CD4-positive, alpha-beta T cell (primary cell): ENCODE measurements at regions not wholly inside any gene's neighbourhood (a gene's known extent, or its start where the extent isn't known, plus 50 kb on each side); places are given as distances from the start of the nearest gene placed in this dataset.

Source experiments
- ATAC-seq: fragments of 200-7000 bp; cut with Tn5 transposase; one replicate; pipeline ENCODE4 v1.10.0; 2022; ENCODE audit warnings: mild to moderate bottlenecking; ENCODE audit not compliant: poor library complexity
- CTCF ChIA-PET: fragments of 350-600 bp; sonication (Branson Sonifier 250); formaldehyde crosslinking; loops from one replicate; lab custom pipeline; 2021; ENCODE audit warnings: antibody characterized with exemption, inconsistent platforms; lab: Charles Lee
- POLR2A ChIA-PET: fragments of 350-600 bp; sonication (Branson Sonifier 250); formaldehyde crosslinking; loops from one replicate; lab custom pipeline; 2021; ENCODE audit warnings: antibody characterized with exemption, inconsistent platforms; lab: Charles Lee
- DNase-seq, 14 experiments: peaks; one replicate each; pipeline ENCODE4 v3.0.0-alpha.2; 2013 to 2020; ENCODE audit warnings: mixed read lengths in 2 of 14
- H3K27ac ChIP-seq, 2 donors: one replicate each; pipeline versions ENCODE4 v1.5.1 to v1.7.0; 2013; ENCODE audit warnings: low read length in 2 of 2, low read depth in 1 of 2, mild to moderate bottlenecking in 1 of 2
- H3K27me3 ChIP-seq, 2 experiments: 1 replicate in 1 of 2; 2 replicates in 1 of 2; pipeline versions ENCODE4 v1.6.1 to v1.7.0; 2013; ENCODE audit warnings: low read length in 2 of 2, control low read depth in 1 of 2, mild to moderate bottlenecking in 1 of 2, moderate library complexity in 1 of 2; ENCODE audit not compliant: insufficient read depth in 2 of 2, control insufficient read depth in 1 of 2
- H3K36me3 ChIP-seq: one replicate; pipeline ENCODE4 v1.6.1; 2013; ENCODE audit warnings: low read length, control low read depth; ENCODE audit not compliant: insufficient read depth
- H3K4me1 ChIP-seq: one replicate; pipeline ENCODE4 v1.6.1; 2013; ENCODE audit warnings: low read length, control low read depth; ENCODE audit not compliant: insufficient read depth
- H3K4me3 ChIP-seq: one replicate; pipeline ENCODE4 v1.5.1; 2013; ENCODE audit warnings: mild to moderate bottlenecking, low read length, moderate library complexity
- H3K9me3 ChIP-seq, 2 experiments: 1 replicate in 1 of 2; 2 replicates in 1 of 2; pipeline versions ENCODE4 v1.6.1 to v1.7.0; 2013; ENCODE audit warnings: low read length in 2 of 2, mild to moderate bottlenecking in 2 of 2, control low read depth in 1 of 2, moderate library complexity in 1 of 2; ENCODE audit not compliant: control insufficient read depth in 1 of 2, insufficient read depth in 1 of 2
- H3K27ac Mint-ChIP-seq: one replicate; pipeline ENCODE4 v1.8.0; 2020; ENCODE audit warnings: mixed read lengths
- H3K27me3 Mint-ChIP-seq: one replicate; pipeline ENCODE4 v1.8.0; 2021; ENCODE audit warnings: mixed read lengths
- H3K36me3 Mint-ChIP-seq: one replicate; pipeline ENCODE4 v1.8.0; 2021; ENCODE audit warnings: low read depth, mixed read lengths
- H3K4me1 Mint-ChIP-seq: one replicate; pipeline ENCODE4 v1.8.0; 2021; ENCODE audit warnings: low read depth, mixed read lengths
- H3K4me3 Mint-ChIP-seq: one replicate; pipeline ENCODE4 v1.8.0; 2020; ENCODE audit warnings: mild to moderate bottlenecking, mixed read lengths
- H3K9me3 Mint-ChIP-seq: one replicate; pipeline ENCODE4 v1.8.0; 2020; ENCODE audit warnings: mixed read lengths
- CTCF ChIP-seq: fragments of 200-600 bp; IDR thresholded peaks from one replicate; pipeline ENCODE4 v1.8.0; 2022; ENCODE audit warnings: antibody characterized with exemption, mild to moderate bottlenecking
- intact Hi-C, 2 experiments: fragments of 100-400 bp; cut with DNase I in 1 of 2; cut with micrococcal nuclease in 1 of 2; formaldehyde crosslinking; loops; one replicate each; pipeline versions ENCODE4 v1.15.1 to v1.9.0; 2023 to 2025; cut with DNase I, micrococcal nuclease

DNA sequence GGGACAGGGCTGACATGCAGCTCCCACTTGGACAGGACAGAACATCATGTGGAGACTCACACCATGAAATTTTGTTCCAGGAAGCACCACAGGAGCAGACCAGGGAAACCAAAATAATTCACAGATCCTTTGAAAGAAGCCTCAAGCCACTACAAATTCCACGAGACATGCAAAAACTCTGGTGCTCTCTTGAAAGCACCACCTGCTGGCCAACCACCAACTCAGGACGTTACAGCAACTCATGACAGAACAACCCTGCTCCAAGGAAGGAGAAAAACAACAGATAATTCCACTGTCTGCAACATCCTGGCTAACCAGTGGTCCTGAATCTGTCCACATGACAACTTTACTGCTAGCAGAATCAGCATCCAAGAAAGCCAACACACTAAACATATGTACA, 516.0 kb downstream of the SPATA31D1 start:
- no peaks in the 10 kb centered on the region for H3K36me3 ChIP-seq
- H3K9me3 ChIP-seq: no peaks in the 10 kb centered on the region
- H3K27me3 Mint-ChIP-seq: no peaks in the 10 kb centered on the region
- no peaks in the 10 kb centered on the region for H3K4me1 ChIP-seq
- no peak overlapping the region for H3K27ac ChIP-seq
- no peaks in the 10 kb centered on the region for H3K27me3 ChIP-seq
- peaks cover 18% of the 10 kb centered on the region for H3K9me3 Mint-ChIP-seq
- POLR2A ChIA-PET: no interaction called here
- TF ChIP-seq CTCF: no peak
- no peak overlapping the region for H3K4me3 Mint-ChIP-seq
- no peak overlapping the region for H3K4me3 ChIP-seq
- DNase-seq (no peak), ATAC-seq (no peak)
- no peak overlapping the region for H3K27ac Mint-ChIP-seq
- CTCF ChIA-PET: no interaction called here
- no peaks in the 10 kb centered on the region for H3K36me3 Mint-ChIP-seq
- intact Hi-C loops: no loop called here
- H3K4me1 Mint-ChIP-seq: no peaks in the 10 kb centered on the region

DNA sequence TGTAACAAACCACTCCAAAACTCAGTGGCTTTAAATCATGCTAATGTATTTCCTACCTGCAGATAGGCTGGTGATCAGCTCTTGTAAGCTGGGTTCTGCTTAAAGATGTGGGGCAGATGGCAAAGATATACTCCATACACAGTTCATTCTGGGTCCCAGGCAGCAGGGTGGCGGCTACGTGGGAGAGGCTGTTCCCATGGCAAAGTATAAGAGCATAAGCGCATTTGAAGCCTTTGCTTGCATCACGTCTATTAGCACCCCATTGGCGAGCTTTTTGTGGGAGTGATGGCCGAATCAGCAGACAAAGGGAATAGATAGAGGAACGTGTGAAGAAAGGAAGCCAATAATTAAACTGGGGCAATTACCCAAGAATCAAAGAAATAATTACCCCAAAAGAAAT, 523.1 kb downstream of the SPATA31D1 start:
- Mint-ChIP-seq H3K9me3 (peaks cover 12% of the 10 kb centered on the region), H3K27me3 (no peaks in the 10 kb centered on the region), H3K36me3 (no peaks in the 10 kb centered on the region), H3K4me1 (no peaks in the 10 kb centered on the region), H3K27ac (no peak overlapping the region), H3K4me3 (no peak overlapping the region)
- intact Hi-C loops: no loop called here
- no peak for TF ChIP-seq CTCF
- DNase-seq (no peak), ATAC-seq (no peak)
- Histone ChIP-seq H3K4me1 (no peaks in the 10 kb centered on the region), H3K27ac (no peak overlapping the region), H3K36me3 (no peaks in the 10 kb centered on the region), H3K9me3 (peaks cover 0 to 3% of the 10 kb centered on the region in 2 experiments), H3K4me3 (no peak overlapping the region), H3K27me3 (no peaks in the 10 kb centered on the region)
- POLR2A ChIA-PET: no interaction called here
- CTCF ChIA-PET: no interaction called here

GRCh38 chr9:82512728-82513127, 524.2 kb downstream of the SPATA31D1 start:
- H3K36me3 ChIP-seq: no peaks in the 10 kb centered on the region
- DNase-seq: no peak
- H3K4me3 ChIP-seq: no peak overlapping the region
- H3K4me1 Mint-ChIP-seq: no peaks in the 10 kb centered on the region
- H3K36me3 Mint-ChIP-seq: no peaks in the 10 kb centered on the region
- no peak for ATAC-seq
- no peak overlapping the region for H3K4me3 Mint-ChIP-seq
- POLR2A ChIA-PET: no interaction called here
- no peaks in the 10 kb centered on the region for H3K27me3 Mint-ChIP-seq
- H3K27ac Mint-ChIP-seq: no peak overlapping the region
- no peaks in the 10 kb centered on the region for H3K4me1 ChIP-seq
- H3K9me3 Mint-ChIP-seq: peaks cover 6% of the 10 kb centered on the region
- intact Hi-C loops: no loop called here
- H3K9me3 ChIP-seq: peaks cover 0 to 3% of the 10 kb centered on the region in 2 experiments
- H3K27me3 ChIP-seq: no peaks in the 10 kb centered on the region
- CTCF ChIA-PET: no interaction called here
- H3K27ac ChIP-seq: no peak overlapping the region
- TF ChIP-seq CTCF: no peak
